GM12892 (cell line): ENCODE measurements at regions not wholly inside any gene's neighbourhood (a gene's known extent, or its start where the extent isn't known, plus 50 kb on each side); places are given as distances from the start of the nearest gene placed in this dataset.

ENCODE experiments used
- POLR2A ChIP-seq: IDR thresholded peaks from 2 replicates; pipeline ENCODE4 v1.6.1; 2011; ENCODE audit warnings: low read depth, low read length, control low read depth
- POLR2AphosphoS5 ChIP-seq: IDR thresholded peaks from 2 replicates; pipeline ENCODE4 v1.6.1; 2011; ENCODE audit warnings: low read depth, low read length, control low read depth
- TAF1 ChIP-seq: IDR thresholded peaks from 2 replicates; pipeline ENCODE4 v1.6.1; 2011; ENCODE audit warnings: low read depth, mild to moderate bottlenecking, control low read depth, low read length, borderline replicate concordance

GRCh38 chr6:67898875-67899274, 736.2 kb upstream of the ADGRB3 start:
- TF ChIP-seq POLR2A (no peak), TAF1 (no peak), POLR2AphosphoS5 (no peak)
